Left ventricle myocardium superior (tissue), 1 donor: ENCODE measurements at regions not wholly inside any gene's neighbourhood (a gene's known extent, or its start where the extent isn't known, plus 50 kb on each side); places are given as distances from the start of the nearest gene placed in this dataset.
"Not testable (repeated sequence)": the region's sequence is repeated elsewhere in the genome, so short reads cannot be mapped to it uniquely, and the experiment has no call there.

Source experiments
- ATAC-seq: fragments of 200-7000 bp; cut with Tn5 transposase; one replicate; pipeline ENCODE4 v1.9.1; 2020; ENCODE audit warnings: mild to moderate bottlenecking, moderate library complexity
- DNase-seq: peaks from one replicate; pipeline ENCODE4 v3.0.0-alpha.2; 2020
- intact Hi-C: fragments of 100-400 bp; cut with micrococcal nuclease; formaldehyde crosslinking; loops from one replicate; pipeline ENCODE4 v1.11.0; 2022
- donor health status: DM: no; HTN: yes; CAD: no; lungs with severe emphysema.

- intact Hi-C loops: no loop called here
- DNase-seq (no peak), ATAC-seq (no peak)
Measured at GRCh38 chr22:46038516-46039430, 61.8 kb upstream of the WNT7B start.

- ATAC-seq: no peak
- DNase-seq: no peak
- intact Hi-C loops: no loop called here
Measured at GRCh38 chr22:46039535-46039934, 62.6 kb upstream of the WNT7B start.

- ATAC-seq: no peak
- intact Hi-C loops: no loop called here
- no peak for DNase-seq
Measured at GRCh38 chr22:46040471-46041465, 63.8 kb upstream of the WNT7B start.

- intact Hi-C loops: no loop called here
- no peak for DNase-seq
- ATAC-seq: no peak
Measured at GRCh38 chr22:46041642-46042041, 64.7 kb upstream of the WNT7B start.

- ATAC-seq: no peak
- no peak for DNase-seq
- intact Hi-C loops: no loop called here
Measured at GRCh38 chr22:46042786-46043185, 65.8 kb upstream of the WNT7B start.

GRCh38 chr22:46043339-46043738 lies 66.4 kb upstream of the WNT7B start:
- ATAC-seq (no peak), DNase-seq (no peak)
- intact Hi-C loops: no loop called here

GRCh38 chr22:46043816-46044620 lies 67.1 kb upstream of the WNT7B start:
- peak; percentile 13 for ATAC-seq
- peak; percentile 53 for DNase-seq
- intact Hi-C loops: no loop called here

- ATAC-seq: peak; percentile 39
- DNase-seq: peak; percentile 70
- intact Hi-C loops: no loop called here
Measured at GRCh38 chr22:46044621-46045458, 67.9 kb upstream of the WNT7B start.

- ATAC-seq (peak; percentile 56), DNase-seq (peak; percentile 53)
- intact Hi-C loops: no loop called here
Measured at GRCh38 chr22:46045459-46046298, 68.7 kb upstream of the WNT7B start.

GRCh38 chr22:46046299-46046685 lies 69.3 kb upstream of the WNT7B start:
- no peak for DNase-seq
- intact Hi-C loops: no loop called here
- ATAC-seq: no peak

GRCh38 chr22:46047226-46047625 lies 70.3 kb upstream of the WNT7B start:
- no peak for DNase-seq
- intact Hi-C loops: no loop called here
- no peak for ATAC-seq

- intact Hi-C loops: no loop called here
- DNase-seq (peak; percentile 55), ATAC-seq (no peak)
Measured at GRCh38 chr22:46047841-46048595, 71.1 kb upstream of the WNT7B start.

- ATAC-seq, DNase-seq, intact Hi-C loops: not testable (repeated sequence)
Measured at GRCh38 chr22:46048661-46049060, 71.7 kb upstream of the WNT7B start.

GRCh38 chr22:46049726-46050450 lies 72.9 kb upstream of the WNT7B start:
- intact Hi-C loops: no loop called here
- DNase-seq (no peak), ATAC-seq (no peak)

GRCh38 chr22:46050451-46050845 lies 73.5 kb upstream of the WNT7B start:
- intact Hi-C loops: no loop called here
- DNase-seq: no peak
- ATAC-seq: no peak
